ENCODE measurements at regions not wholly inside any gene's neighbourhood (a gene's known extent, or its start where the extent isn't known, plus 50 kb on each side); places are given as distances from the start of the nearest gene placed in this dataset.

DNA sequence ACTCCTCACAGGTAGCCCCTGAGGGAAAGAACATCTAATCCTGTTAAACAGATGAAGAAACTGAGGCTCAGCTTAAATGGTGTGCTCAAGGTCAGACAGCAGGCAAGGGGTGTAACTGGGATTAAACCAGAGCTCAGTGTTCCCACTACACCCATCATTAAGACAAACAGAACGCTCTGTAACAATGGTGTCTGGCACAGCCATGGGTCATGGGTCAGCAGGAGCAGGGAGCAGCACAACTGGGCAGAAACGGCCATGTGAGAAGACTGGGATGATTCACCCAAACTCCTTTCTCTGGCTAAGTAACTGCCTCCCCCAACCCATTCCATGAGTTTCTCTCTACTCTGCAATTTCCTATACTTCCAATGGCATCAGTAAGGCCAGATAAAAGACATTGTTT lies 85.5 kb upstream of the PDE1C start:
- DNase-seq (ENCODE audit: insufficient read length, low spot score), result no peak
- FAIRE-seq, result peak; percentile 70

DNA sequence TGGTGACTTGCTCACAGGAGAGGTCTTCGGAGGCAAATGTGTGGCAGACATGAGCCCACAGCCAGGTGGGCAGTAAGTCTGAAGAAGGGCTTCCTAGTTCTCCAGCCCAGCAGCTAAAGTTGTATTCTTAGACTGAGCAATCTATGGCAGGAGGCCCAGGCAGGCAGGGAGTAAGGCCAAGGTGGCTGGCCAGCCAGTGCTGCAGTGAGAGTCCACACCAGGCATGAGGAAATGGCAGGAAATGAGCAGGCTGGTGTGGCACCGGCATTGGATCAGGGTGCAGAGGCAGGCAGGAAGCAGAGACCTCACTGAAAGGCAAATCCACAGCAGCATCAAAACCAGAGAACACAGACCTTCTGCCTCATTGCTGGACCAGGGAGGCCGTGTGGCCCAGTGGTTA lies 84.6 kb upstream of the PDE1C start:
- FAIRE-seq (no peak), DNase-seq (ENCODE audit: insufficient read length, low spot score) (no peak)

DNA sequence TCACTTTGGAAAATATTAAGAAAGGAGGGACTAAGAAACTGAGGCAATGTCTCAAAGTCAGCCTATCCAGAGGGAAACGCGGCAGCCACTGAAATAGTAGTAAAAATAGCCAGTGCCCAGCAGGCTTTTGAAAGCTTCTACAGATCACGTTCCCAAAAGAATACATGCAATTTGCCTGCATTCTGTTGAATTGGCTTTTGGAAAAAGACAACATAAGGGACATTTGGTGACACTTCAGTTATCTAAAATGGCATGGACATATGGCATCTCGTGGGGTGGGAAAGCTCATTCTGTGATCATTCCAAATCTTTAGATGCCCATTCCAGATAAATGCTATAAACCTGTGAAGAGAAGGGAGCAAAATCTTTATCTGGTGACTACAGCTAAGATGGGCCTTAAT lies 82.8 kb upstream of the PDE1C start:
- no peak for DNase-seq (ENCODE audit: insufficient read length, low spot score)
- FAIRE-seq, result no peak

DNA sequence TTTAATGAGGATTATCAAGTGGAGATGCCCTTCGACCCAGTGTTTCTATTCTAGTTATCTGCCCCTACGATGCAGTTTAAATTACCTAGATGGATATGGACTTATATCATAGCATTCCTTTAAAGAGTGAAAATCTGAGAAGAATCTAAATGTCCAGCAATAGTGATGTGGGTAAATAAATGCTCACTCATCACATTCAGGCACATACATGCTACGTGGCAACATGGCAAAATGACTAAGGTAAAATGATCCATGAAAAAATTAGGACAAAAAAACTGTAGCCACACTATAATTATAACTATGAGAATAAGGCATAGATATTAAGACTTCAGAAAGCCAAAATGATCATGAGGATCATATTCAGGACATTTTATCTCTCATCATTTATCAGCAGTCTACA lies 82.4 kb upstream of the PDE1C start:
- FAIRE-seq (no peak), DNase-seq (ENCODE audit: insufficient read length, low spot score) (no peak)

DNA sequence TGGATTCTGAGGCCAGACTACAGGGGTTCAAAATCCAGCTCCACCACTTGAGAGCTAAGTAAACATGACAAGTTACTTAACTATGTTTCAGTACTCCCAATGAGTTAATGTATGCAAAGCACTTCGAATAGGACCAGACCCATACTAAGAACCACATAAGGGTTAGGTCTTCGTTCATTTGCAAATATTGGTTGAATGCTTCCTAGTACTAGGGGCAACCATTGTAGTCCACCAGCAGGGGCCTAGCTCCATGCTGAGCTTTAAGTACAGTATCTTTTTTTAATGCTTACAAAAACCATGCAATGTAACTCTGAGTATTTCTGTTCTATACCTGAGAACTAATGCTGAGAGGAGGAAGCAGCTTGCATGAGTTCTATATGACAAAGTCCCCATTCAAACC lies 80.4 kb upstream of the PDE1C start:
- no peak for FAIRE-seq
- no peak for DNase-seq (ENCODE audit: insufficient read length, low spot score)

DNA sequence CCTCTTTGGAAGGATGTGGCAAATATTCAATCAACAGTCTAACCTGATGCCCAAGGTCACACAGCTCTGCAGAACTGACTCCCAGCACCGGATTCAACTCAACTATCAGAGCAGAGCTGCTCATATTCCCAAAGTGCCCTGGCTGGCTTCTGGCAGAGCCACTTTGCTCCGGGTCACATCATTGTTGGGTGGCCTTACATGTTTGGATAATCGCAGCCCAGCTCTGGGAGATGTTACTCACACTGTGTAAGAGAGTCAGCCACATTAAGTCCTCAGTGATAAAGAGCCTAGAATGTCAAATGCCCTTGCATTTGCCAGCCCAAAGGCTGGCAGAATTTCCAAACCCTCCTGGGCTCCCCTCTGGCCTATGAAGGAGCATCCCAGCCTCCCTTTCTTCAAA lies 79.8 kb upstream of the PDE1C start:
- FAIRE-seq, result no peak

DNA sequence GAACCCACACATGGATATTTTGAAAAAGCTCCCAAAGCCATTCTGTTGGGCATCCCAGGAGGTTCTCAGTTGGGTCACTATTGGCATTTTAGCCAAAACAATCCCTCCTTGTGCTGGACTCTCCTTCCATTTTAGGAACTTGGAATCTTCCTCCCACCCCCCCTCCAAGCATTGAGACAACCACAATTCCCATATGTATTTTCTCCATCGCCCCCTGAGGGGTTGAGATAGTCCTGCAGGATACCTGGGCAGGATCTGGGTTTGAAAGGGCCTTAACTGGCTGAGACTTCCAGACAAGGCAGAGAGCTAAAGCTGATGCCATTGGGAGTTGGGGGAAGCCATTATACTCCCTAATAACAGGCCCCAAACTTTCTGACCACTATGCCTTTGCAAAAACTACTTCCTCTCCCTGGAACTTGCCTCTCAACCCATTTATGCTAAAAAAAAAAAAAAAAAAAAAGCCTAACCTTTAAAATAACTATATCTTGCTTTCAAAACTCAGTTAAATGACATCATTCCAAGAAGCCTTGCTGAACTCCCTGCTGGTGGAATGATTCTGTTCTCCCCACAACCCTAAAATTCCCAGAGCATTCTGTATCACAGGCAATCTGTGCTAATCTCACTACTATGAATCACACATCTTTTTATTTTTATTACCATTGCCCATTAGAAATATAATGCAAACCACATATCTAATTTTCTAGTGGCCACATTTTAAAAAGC lies 77.5 kb upstream of the PDE1C start:
- no peak for FAIRE-seq
- no peak for DNase-seq (ENCODE audit: insufficient read length, low spot score)

More for the DNA sequence above, 79.8 kb upstream of the PDE1C start:
- DNase-seq (ENCODE audit: insufficient read length, low spot score), result no peak

DNA sequence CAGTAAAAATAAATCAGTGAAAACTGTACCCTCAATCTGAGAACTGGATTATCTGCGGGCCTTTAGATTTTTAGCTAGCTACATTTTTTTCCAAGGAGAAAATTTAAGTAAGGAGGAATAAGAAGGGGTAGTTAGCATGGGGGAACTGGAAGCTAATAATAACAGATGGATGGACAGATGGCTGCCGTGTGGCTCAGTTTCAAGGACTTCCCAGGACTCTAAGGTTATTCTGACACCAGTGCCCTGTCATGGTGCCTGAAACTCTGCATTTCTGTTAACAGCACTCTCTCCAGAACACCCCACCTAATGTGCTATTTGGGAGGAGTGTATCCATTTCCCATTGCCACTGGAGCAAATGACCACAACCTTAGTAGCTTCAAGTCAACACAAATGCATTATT lies 75.7 kb upstream of the PDE1C start:
- DNase-seq (ENCODE audit: insufficient read length, low spot score), result no peak
- FAIRE-seq, result no peak

DNA sequence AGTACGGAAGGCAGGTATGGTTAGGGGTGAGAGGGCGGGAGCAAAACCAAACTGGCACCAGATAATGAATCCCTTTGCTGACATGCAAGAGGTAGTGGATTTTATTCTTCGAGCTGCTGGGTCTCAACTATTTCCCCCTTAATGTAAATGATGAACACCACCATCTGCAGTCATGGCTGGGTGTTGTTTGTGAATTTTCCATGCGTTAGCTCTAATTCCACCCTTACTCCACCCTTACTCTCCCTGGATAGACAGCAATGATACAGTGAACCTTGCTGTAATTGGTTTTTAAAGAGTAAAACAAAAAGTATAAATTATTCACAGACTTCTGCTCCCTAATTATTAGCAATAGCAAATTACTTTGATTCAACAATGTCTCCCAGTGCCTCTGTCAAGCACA lies 74.5 kb upstream of the PDE1C start:
- DNase-seq (ENCODE audit: insufficient read length, low spot score), result no peak
- no peak for FAIRE-seq

DNA sequence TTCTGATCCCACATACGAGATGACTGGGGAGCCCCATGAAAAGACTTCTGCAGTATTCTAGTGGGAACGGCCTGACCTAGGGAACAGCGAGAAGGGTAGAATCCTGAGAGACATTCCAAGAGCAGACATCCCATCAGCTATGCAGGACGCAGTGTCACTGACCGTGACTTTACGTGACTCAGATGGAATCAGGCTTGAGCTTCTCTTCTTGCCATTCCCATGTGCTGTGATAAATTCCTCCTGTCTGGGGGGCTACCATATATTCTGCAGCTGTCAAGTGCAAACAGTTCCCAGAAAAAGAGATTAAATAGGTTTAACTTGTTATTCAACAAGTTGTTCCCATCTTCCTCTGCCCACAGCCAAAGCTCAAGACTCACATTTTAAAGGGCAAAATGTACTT lies 73.1 kb upstream of the PDE1C start:
- FAIRE-seq, result no peak
- no peak for DNase-seq (ENCODE audit: insufficient read length, low spot score)

DNA sequence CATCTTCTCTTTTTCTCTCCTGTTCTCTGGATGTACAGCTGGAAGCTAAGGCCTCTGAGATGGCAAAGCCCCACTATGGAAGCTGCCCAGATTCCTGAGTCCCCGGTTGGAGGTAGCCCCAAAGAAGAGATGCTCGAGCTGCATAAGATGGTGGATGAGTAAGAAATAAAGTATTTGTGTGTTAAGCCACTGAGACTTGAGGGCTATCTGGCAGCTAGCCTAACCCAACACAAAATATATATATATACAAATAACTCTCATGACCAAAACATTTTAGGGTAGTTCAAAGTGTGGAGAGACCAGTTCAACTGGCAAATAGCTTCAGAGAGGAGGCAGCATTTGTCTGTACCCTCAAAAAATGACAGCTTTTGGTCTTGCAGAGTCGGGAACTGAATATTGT lies 72.4 kb upstream of the PDE1C start:
- no peak for FAIRE-seq
- DNase-seq (ENCODE audit: insufficient read length, low spot score), result no peak

DNA sequence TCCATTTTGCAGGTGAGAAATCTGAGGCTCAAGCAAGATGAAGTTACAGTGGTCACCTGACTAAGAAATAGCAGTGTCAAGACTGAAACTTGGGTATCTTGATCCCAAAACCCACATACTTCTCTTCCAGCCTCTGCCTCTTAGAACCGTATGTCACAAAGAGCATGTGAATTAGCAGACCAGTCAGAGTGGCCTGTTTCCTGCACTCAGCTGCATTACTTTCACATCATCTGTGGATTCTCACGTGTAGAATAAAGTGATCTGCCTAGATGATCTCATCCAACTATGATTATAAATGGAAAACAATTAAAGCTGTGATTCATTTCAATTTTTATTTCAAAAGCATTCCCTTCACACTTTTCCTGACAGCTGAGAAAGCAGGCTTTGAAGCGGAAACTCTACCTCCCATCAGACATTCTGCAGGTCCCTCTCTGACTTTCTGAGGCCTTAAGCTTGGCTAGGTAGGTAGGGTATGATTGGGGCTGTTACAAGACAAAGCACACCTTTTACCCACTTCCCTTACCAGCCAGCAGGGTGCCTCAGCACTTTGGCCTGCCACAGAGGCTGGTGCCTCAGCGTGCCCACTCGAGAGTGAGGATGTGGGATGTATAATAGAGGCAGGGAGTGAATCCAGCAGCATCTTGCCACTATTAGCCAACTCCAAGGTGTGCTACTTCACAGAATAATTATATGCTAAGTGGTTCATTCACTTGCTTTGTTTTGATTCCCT lies 70.2 kb upstream of the PDE1C start:
- FAIRE-seq, result no peak

DNA sequence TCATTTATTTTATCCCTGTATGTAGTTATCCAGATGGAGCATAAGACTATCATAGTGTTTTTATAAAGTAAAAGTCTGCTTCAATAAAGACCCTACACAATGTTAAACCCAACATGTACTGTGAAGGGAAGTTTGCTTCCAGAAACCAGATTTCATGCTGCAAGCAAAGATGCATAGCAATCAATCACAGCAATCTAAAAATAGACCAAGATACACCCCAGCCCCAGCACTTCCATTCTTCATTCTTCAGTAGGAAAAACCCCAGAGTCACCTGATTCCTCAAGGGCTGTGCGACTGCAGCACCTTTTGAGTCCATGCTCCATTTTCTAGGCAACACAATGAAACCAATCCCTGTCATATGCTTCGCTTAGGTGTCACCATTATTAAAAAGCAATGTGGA lies 66.9 kb upstream of the PDE1C start:
- DNase-seq (ENCODE audit: insufficient read length, low spot score), result no peak
- FAIRE-seq, result no peak

More for the DNA sequence above, 70.2 kb upstream of the PDE1C start:
- no peak for DNase-seq (ENCODE audit: insufficient read length, low spot score)

DNA sequence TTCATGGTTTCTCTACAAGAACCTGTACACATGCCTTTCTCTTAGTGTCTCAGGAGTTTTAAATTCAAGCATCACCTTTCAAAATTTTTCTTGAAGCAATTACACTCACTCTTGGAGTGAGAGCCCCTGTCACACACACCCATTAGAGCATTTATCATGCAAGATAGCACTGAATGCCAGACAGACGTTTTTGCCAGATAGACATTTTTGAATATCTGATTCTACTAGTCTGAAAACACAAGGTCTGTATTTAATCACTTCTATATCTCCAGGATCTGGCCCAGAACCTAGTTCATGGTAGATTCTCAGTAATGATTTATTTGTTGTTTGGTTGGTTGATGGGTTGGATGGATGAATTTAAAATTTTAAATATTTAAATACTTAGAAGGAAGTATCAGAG lies 60.9 kb upstream of the PDE1C start:
- DNase-seq (ENCODE audit: insufficient read length, low spot score) (no peak), FAIRE-seq (no peak)

DNA sequence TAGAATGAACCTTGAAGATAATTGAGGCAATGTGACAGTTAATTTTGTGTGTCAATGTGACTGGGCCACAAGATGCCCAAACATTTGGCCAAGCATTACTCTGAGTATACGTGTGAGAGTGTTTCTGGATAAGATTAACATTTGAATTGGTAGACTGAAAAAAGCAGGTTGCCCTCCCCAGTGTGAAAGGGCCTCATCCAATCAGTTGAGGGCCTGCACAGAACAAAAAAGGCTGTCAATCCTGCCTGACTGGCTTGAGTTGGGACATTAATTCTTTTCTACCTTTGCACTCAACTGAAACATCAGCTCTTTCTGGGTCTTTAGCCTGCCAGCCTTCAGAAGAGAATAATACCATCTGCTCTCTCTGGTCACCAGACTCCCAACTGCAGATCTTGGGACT lies 56.6 kb upstream of the PDE1C start:
- FAIRE-seq, result no peak
- DNase-seq (ENCODE audit: insufficient read length, low spot score), result no peak
